ENCODE measurements at regions not wholly inside any gene's neighbourhood (a gene's known extent, or its start where the extent isn't known, plus 50 kb on each side); places are given as distances from the start of the nearest gene placed in this dataset.

GRCh38 chr3:74338998-74339397, 275.5 kb downstream of the CNTN3 start:
- no peak for DNase-seq (ENCODE audit: low read depth)
- Histone ChIP-seq H3K4me3 (ENCODE audit: low read depth, low read length) (no peak overlapping the region), H3K27me3 (ENCODE audit: control insufficient read depth, insufficient read depth, low read length) (no peaks in the 10 kb centered on the region), H3K36me3 (ENCODE audit: control insufficient read depth, insufficient read depth, low read length) (no peaks in the 10 kb centered on the region)
- TF ChIP-seq CTCF (IDR thresholded peaks at IDR 0.05; ENCODE audit: insufficient read depth, low read length, poor library complexity, severe bottlenecking) = no peak

- H3K4me3 ChIP-seq (ENCODE audit: low read depth, low read length) = no peak overlapping the region
- DNase-seq (ENCODE audit: low read depth) = no peak
- H3K36me3 ChIP-seq (ENCODE audit: control insufficient read depth, insufficient read depth, low read length) = no peaks in the 10 kb centered on the region
- H3K27me3 ChIP-seq (ENCODE audit: control insufficient read depth, insufficient read depth, low read length) = no peaks in the 10 kb centered on the region
- no peak for TF ChIP-seq CTCF (IDR thresholded peaks at IDR 0.05; ENCODE audit: insufficient read depth, low read length, poor library complexity, severe bottlenecking)
These were observed 282.3 kb downstream of the CNTN3 start for GRCh38 chr3:74332165-74332564.

- H3K4me3 ChIP-seq (ENCODE audit: low read depth, low read length) = no peak overlapping the region
- DNase-seq (ENCODE audit: low read depth) = no peak
- TF ChIP-seq CTCF (IDR thresholded peaks at IDR 0.05; ENCODE audit: insufficient read depth, low read length, poor library complexity, severe bottlenecking) = no peak
- H3K27me3 ChIP-seq (ENCODE audit: control insufficient read depth, insufficient read depth, low read length) = no peaks in the 10 kb centered on the region
- H3K36me3 ChIP-seq (ENCODE audit: control insufficient read depth, insufficient read depth, low read length) = no peaks in the 10 kb centered on the region
These were observed 282.7 kb downstream of the CNTN3 start for GRCh38 chr3:74331711-74332110.

- H3K27me3 ChIP-seq (ENCODE audit: control insufficient read depth, insufficient read depth, low read length) = no peaks in the 10 kb centered on the region
- DNase-seq (ENCODE audit: low read depth) = no peak
- no peak for TF ChIP-seq CTCF (IDR thresholded peaks at IDR 0.05; ENCODE audit: insufficient read depth, low read length, poor library complexity, severe bottlenecking)
- H3K36me3 ChIP-seq (ENCODE audit: control insufficient read depth, insufficient read depth, low read length) = no peaks in the 10 kb centered on the region
- H3K4me3 ChIP-seq (ENCODE audit: low read depth, low read length) = no peak overlapping the region
These were observed 285.4 kb downstream of the CNTN3 start for GRCh38 chr3:74329096-74329495.

- no peaks in the 10 kb centered on the region for H3K36me3 ChIP-seq (ENCODE audit: control insufficient read depth, insufficient read depth, low read length)
These were observed 286.0 kb downstream of the CNTN3 start for GRCh38 chr3:74328435-74328834.

More at GRCh38 chr3:74328435-74328834, 286.0 kb downstream of the CNTN3 start:
- no peak for DNase-seq (ENCODE audit: low read depth)
- Histone ChIP-seq H3K4me3 (ENCODE audit: low read depth, low read length) (no peak overlapping the region), H3K27me3 (ENCODE audit: control insufficient read depth, insufficient read depth, low read length) (no peaks in the 10 kb centered on the region)
- no peak for TF ChIP-seq CTCF (IDR thresholded peaks at IDR 0.05; ENCODE audit: insufficient read depth, low read length, poor library complexity, severe bottlenecking)

Data from kidney epithelial cell (primary cell).